HCT116 (cell line): ENCODE measurements at regions not wholly inside any gene's neighbourhood (a gene's known extent, or its start where the extent isn't known, plus 50 kb on each side); places are given as distances from the start of the nearest gene placed in this dataset.

Experiments used
- CBX3 ChIP-seq: IDR thresholded peaks from 2 replicates; pipeline ENCODE4 v1.6.1; 2012; ENCODE audit warnings: low read depth
- EGR1 ChIP-seq: IDR thresholded peaks from 2 replicates; pipeline ENCODE4 v1.6.1; 2012; ENCODE audit warnings: low read depth
- POLR2A ChIP-seq: IDR thresholded peaks from 2 replicates; pipeline ENCODE4 v1.7.0; 2011; ENCODE audit warnings: borderline replicate concordance; ENCODE audit not compliant: insufficient read depth, insufficient read length; ENCODE audit errors: extremely low read depth
- RAD21 ChIP-seq: IDR thresholded peaks from 2 replicates; pipeline ENCODE4 v1.6.1; 2012; ENCODE audit warnings: low read depth, mild to moderate bottlenecking
- SP1 ChIP-seq: IDR thresholded peaks from 2 replicates; pipeline ENCODE4 v1.6.1; 2012; ENCODE audit warnings: low read depth
- TCF7L2 ChIP-seq: IDR thresholded peaks from 2 replicates; pipeline ENCODE4 v1.7.0; 2011; ENCODE audit warnings: borderline replicate concordance, inconsistent platforms; ENCODE audit not compliant: insufficient read depth, insufficient read length; ENCODE audit errors: extremely low read depth
- TF ChIP-seq, protein P1 (sequence below), 3 experiments: fragments of 200-600 bp in 1 of 3; sonication (generic) in 1 of 3; IDR thresholded peaks in 2 of 3; conservative IDR thresholded peaks in 1 of 3; 2 replicates each; pipeline ENCODE4 v1.5.1; 2012 to 2017; ENCODE audit warnings: low read depth in 2 of 3, low read length in 2 of 3, antibody characterized with exemption in 1 of 3, borderline replicate concordance in 1 of 3, control low read depth in 1 of 3, mild to moderate bottlenecking in 1 of 3, mixed read lengths in 1 of 3, mixed run types in 1 of 3, moderate library complexity in 1 of 3; ENCODE audit not compliant: insufficient read depth in 1 of 3

DNA sequence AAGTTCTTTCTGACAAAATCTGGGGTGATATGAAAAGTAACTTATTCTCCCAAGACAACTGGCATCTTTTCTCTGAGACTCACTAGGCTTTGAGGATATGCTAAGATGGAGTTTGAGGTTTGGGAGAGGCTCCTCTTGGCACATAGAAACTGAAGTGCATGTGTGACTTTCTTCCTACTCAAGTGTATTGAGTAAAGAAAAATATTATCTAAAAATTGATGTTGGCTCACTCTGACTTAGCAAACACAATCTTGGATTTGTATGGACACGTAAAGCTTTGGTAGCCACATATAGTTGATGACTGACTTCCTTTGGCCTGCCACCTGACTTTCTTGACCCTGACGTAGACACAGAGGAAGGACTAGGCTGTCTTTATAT, 71.1 kb upstream of the KLF12 start:
- TF ChIP-seq, protein P1, sequence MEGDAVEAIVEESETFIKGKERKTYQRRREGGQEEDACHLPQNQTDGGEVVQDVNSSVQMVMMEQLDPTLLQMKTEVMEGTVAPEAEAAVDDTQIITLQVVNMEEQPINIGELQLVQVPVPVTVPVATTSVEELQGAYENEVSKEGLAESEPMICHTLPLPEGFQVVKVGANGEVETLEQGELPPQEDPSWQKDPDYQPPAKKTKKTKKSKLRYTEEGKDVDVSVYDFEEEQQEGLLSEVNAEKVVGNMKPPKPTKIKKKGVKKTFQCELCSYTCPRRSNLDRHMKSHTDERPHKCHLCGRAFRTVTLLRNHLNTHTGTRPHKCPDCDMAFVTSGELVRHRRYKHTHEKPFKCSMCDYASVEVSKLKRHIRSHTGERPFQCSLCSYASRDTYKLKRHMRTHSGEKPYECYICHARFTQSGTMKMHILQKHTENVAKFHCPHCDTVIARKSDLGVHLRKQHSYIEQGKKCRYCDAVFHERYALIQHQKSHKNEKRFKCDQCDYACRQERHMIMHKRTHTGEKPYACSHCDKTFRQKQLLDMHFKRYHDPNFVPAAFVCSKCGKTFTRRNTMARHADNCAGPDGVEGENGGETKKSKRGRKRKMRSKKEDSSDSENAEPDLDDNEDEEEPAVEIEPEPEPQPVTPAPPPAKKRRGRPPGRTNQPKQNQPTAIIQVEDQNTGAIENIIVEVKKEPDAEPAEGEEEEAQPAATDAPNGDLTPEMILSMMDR (IDR thresholded peaks at IDR 0.05 in 2 of 3, conservative IDR thresholded peaks at IDR 0.05 in 1 of 3; ENCODE audit: borderline replicate concordance in 1 of 3, insufficient read depth in 1 of 3, low read depth in 2 of 3, low read length in 2 of 3): no peak
- TF ChIP-seq TCF7L2 (no peak), EGR1 (no peak), POLR2A (no peak), SP1 (no peak), RAD21 (no peak), CBX3 (no peak)
